ENCODE measurements at regions not wholly inside any gene's neighbourhood (a gene's known extent, or its start where the extent isn't known, plus 50 kb on each side); places are given as distances from the start of the nearest gene placed in this dataset.

GRCh38 chr4:115278830-115279229 is 165.4 kb upstream of the NDST4 start:
- H3K4me3 ChIP-seq (ENCODE audit: low read length) = no peak overlapping the region
- no peak for TF ChIP-seq CTCF (conservative IDR thresholded peaks at IDR 0.05; ENCODE audit: low read depth, low read length)
- no peak for DNase-seq (ENCODE audit: low read depth)

- TF ChIP-seq CTCF (conservative IDR thresholded peaks at IDR 0.05; ENCODE audit: low read depth, low read length) = no peak
- DNase-seq (ENCODE audit: low read depth) = no peak
- H3K4me3 ChIP-seq (ENCODE audit: low read length) = no peak overlapping the region
Measured at GRCh38 chr4:115275615-115276014, 162.2 kb upstream of the NDST4 start.

GRCh38 chr4:115274545-115274944 is 161.1 kb upstream of the NDST4 start:
- no peak overlapping the region for H3K4me3 ChIP-seq (ENCODE audit: low read length)
- no peak for TF ChIP-seq CTCF (conservative IDR thresholded peaks at IDR 0.05; ENCODE audit: low read depth, low read length)
- no peak for DNase-seq (ENCODE audit: low read depth)

DNA sequence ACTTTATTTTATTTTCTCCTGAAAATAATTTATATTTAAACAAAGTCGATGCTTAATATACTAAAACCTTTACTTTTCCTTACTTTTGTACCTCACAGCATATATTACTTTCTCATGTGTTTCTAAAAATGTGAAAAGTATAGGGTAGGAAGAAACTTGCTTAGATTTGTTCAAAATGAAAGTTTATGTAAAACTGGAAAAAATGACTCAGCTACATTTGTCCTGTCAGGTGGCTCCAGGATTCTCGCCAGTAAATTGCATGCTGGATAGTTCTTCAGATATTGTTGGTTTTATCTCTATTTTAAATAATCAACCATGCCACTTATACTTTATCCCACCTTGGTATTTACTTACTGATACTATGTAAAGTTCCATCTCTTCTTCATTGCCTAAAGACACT is 159.2 kb upstream of the NDST4 start:
- no peak for DNase-seq (ENCODE audit: low read depth)
- no peak for TF ChIP-seq CTCF (conservative IDR thresholded peaks at IDR 0.05; ENCODE audit: low read depth, low read length)
- no peak overlapping the region for H3K4me3 ChIP-seq (ENCODE audit: low read length)

- no peak overlapping the region for H3K4me3 ChIP-seq (ENCODE audit: low read length)
- TF ChIP-seq CTCF (conservative IDR thresholded peaks at IDR 0.05; ENCODE audit: low read depth, low read length) = no peak
- no peak for DNase-seq (ENCODE audit: low read depth)
Measured at GRCh38 chr4:115272185-115272584, 158.8 kb upstream of the NDST4 start.

DNA sequence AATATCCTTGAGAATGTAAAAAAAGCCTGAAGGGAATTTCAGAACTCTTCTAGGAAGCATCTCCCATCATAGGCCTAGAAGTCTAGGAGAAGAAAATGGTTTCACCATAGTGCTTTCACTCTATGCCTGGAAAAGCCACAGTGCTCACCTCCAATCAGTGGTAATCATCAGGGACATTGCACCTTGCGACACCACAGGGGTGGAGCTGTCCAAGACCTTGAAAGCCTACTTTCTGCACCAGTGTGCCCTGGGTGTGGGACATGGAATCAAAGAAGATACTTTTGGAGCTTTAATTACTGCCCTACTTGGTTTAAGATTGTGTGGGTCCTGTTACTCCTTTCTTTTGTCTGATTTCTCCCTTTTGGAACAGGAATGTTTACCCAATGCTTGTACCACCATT is 146.8 kb upstream of the NDST4 start:
- DNase-seq (ENCODE audit: low read depth) = no peak
- H3K4me3 ChIP-seq (ENCODE audit: low read length) = no peak overlapping the region
- TF ChIP-seq CTCF (conservative IDR thresholded peaks at IDR 0.05; ENCODE audit: low read depth, low read length) = no peak

DNA sequence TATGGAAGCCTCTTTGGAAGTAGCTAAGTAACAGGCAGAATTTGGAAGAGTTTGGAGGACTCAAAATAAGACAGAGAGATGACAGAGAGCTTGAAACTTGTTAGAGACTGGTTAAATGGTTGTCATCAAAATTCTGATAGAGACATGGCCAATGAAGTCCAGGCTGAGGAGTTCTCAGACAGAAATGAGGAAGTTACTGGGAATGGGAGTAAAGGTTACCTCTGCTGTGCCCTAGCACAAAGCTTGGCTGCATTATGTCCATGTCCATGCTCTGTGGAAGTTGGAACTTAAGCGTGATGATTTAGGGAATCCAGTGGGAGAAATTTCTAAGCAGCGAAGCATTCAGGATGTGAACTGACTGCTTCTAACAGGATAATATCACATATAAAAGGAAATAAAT is 146.2 kb upstream of the NDST4 start:
- TF ChIP-seq CTCF (conservative IDR thresholded peaks at IDR 0.05; ENCODE audit: low read depth, low read length) = no peak
- DNase-seq (ENCODE audit: low read depth) = no peak
- no peak overlapping the region for H3K4me3 ChIP-seq (ENCODE audit: low read length)

Measured in retinal pigment epithelial cell (primary cell).